Lower leg skin (tissue), 4 donors: ENCODE measurements at regions not wholly inside any gene's neighbourhood (a gene's known extent, or its start where the extent isn't known, plus 50 kb on each side); places are given as distances from the start of the nearest gene placed in this dataset.

Source experiments
- DNase-seq, 2 donors: peaks; one replicate each; pipeline ENCODE4 v3.0.0-alpha.2; 2019; ENCODE audit warnings: low spot score in 2 of 2
- H3K4me3 ChIP-seq: fragments of 200-600 bp; sonication (generic); 2 replicates; pipeline ENCODE4 v1.5.1; 2017; ENCODE audit warnings: mild to moderate bottlenecking, low read depth; ENCODE audit not compliant: poor library complexity, severe bottlenecking
- CTCF ChIP-seq, 3 donors: fragments of 450-650 bp; IDR thresholded peaks; one replicate each; pipeline ENCODE4 v1.5.1; 2016; ENCODE audit warnings: antibody characterized with exemption in 3 of 3, mild to moderate bottlenecking in 3 of 3, moderate library complexity in 2 of 3
- POLR2A ChIP-seq, 2 donors: fragments of 450-650 bp; IDR thresholded peaks; one replicate each; pipeline ENCODE4 v1.6.1; 2016 to 2017; ENCODE audit warnings: antibody characterized with exemption in 2 of 2, mild to moderate bottlenecking in 1 of 2, moderate library complexity in 1 of 2
- WGBS, 2 donors: methylation state at CpG; one replicate each; pipeline ENCODE4 v1.1.5; 2018; 5-methylcytosine and 5-hydroxymethylcytosine counted together
- intact Hi-C: fragments of 100-400 bp; cut with DNase I; formaldehyde crosslinking; loops from one replicate; pipeline ENCODE4 v1.15.0; 2023; ENCODE audit warnings: low total_unique reads

- no peak for TF ChIP-seq POLR2A (IDR thresholded peaks at IDR 0.05)
- TF ChIP-seq CTCF (IDR thresholded peaks at IDR 0.05) = no peak
- H3K4me3 ChIP-seq = no peak overlapping the region
- 68 to 77% methylated on average over 3 of the region's 3 CpGs for WGBS, 2 donors
- intact Hi-C loops = no loop called here
- no peak for DNase-seq
These were observed 118.5 kb upstream of the EPHA3 start for GRCh38 chr3:88988906-88989305.

GRCh38 chr3:88991496-88991895, 115.9 kb upstream of the EPHA3 start:
- intact Hi-C loops = no loop called here
- no peak for DNase-seq
- TF ChIP-seq CTCF (IDR thresholded peaks at IDR 0.05) = no peak
- no peak for TF ChIP-seq POLR2A (IDR thresholded peaks at IDR 0.05)
- no peak overlapping the region for H3K4me3 ChIP-seq

GRCh38 chr3:88996691-88997090, 110.7 kb upstream of the EPHA3 start:
- H3K4me3 ChIP-seq = no peak overlapping the region
- intact Hi-C loops = no loop called here
- 31 to 38% methylated on average over 3 of the region's 3 CpGs for WGBS, 2 donors
- DNase-seq = no peak
- TF ChIP-seq CTCF (IDR thresholded peaks at IDR 0.05) (no peak), POLR2A (IDR thresholded peaks at IDR 0.05) (no peak)

DNA sequence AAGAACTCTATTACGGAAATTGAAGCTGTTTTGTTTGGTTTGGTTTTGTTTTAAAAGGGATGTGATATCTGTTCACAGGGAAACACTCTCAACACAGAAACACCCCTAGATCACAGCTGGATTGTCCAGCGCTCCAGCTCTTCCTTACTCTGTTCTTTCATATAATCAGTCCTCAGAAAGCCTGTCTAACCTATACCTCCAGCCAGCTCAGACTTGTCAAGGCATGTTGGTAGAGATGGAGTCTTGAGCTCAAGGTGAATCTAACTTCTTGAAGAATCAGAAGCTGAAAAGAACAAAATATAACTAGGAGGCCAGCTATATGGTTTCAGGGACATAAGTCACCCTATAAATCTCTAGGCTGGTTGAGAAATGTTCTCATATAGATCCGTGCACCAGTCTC, 110.2 kb upstream of the EPHA3 start:
- intact Hi-C loops = no loop called here
- WGBS, 2 donors = 47 to 62% methylated on average over 3 of the region's 3 CpGs
- H3K4me3 ChIP-seq = no peak overlapping the region
- no peak for DNase-seq
- TF ChIP-seq CTCF (IDR thresholded peaks at IDR 0.05) (no peak), POLR2A (IDR thresholded peaks at IDR 0.05) (no peak)

DNA sequence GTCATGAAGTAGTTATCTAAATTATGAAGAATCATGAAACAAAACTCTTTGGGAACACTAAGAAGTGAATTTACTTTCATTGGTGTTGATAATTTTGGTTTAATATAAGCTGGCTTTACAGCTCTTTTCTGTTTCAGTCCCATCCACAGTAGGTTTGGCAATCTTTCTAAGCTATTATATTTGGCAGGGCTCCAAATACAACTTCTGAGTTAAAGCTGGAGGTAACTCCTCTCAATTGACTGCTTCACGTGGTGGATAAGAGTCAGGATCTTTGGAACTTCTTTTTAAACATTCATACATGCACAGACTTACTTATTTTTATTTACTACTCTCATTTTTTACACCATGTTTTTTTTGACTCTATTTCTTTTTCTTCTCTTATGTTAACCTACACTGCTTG, 106.5 kb upstream of the EPHA3 start:
- no peak overlapping the region for H3K4me3 ChIP-seq
- intact Hi-C loops = no loop called here
- no peak for DNase-seq
- WGBS, 2 donors = 27 to 32% methylated on average over 1 of the region's 1 CpG
- TF ChIP-seq CTCF (IDR thresholded peaks at IDR 0.05) = no peak

GRCh38 chr3:89002191-89002590, 105.2 kb upstream of the EPHA3 start:
- no peak for TF ChIP-seq POLR2A (IDR thresholded peaks at IDR 0.05)
- TF ChIP-seq CTCF (IDR thresholded peaks at IDR 0.05) = no peak
- H3K4me3 ChIP-seq = no peak overlapping the region
- 41 to 63% methylated on average over 5 of the region's 5 CpGs for WGBS, 2 donors
- intact Hi-C loops = no loop called here
- DNase-seq = no peak
